Activated naive CD8-positive, alpha-beta T cell treated with anti-CD3 and anti-CD28 coated beads, Interleukin-2, amount 10 ng/mL, durations not matched to agents 7 days and 5 days (primary cell): ENCODE measurements at regions not wholly inside any gene's neighbourhood (a gene's known extent, or its start where the extent isn't known, plus 50 kb on each side); places are given as distances from the start of the nearest gene placed in this dataset.

ENCODE experiments used
- ATAC-seq: fragments of 150-1000 bp; cut with Tn5 transposase; one replicate; pipeline ENCODE4 v1.10.0; 2021; ENCODE audit warnings: low read depth, moderate library complexity
- POLR2A ChIA-PET: fragments of 350-600 bp; sonication (Branson Sonifier 250); formaldehyde crosslinking; loops from one replicate; lab custom pipeline; 2021; ENCODE audit warnings: antibody characterized with exemption; lab: Charles Lee
- DNase-seq: peaks from one replicate; pipeline ENCODE4 v3.0.0; 2021
- H3K27ac Mint-ChIP-seq: one replicate; pipeline ENCODE4 v1.8.0; 2022; ENCODE audit warnings: mild to moderate bottlenecking, mixed read lengths
- H3K27me3 Mint-ChIP-seq: one replicate; pipeline ENCODE4 v1.8.0; 2022; ENCODE audit warnings: mild to moderate bottlenecking, moderate library complexity, mixed read lengths
- H3K36me3 Mint-ChIP-seq: one replicate; pipeline ENCODE4 v1.8.0; 2021; ENCODE audit warnings: mild to moderate bottlenecking, mixed read lengths
- H3K4me1 Mint-ChIP-seq: one replicate; pipeline ENCODE4 v1.8.0; 2021; ENCODE audit warnings: mixed read lengths
- H3K4me3 Mint-ChIP-seq: one replicate; pipeline ENCODE4 v1.8.0; 2022; ENCODE audit warnings: mild to moderate bottlenecking, moderate library complexity, mixed read lengths
- H3K9me3 Mint-ChIP-seq: one replicate; pipeline ENCODE4 v1.8.0; 2021; ENCODE audit warnings: mixed read lengths

- ATAC-seq = no peak
- Mint-ChIP-seq H3K4me3 (no peak overlapping the region), H3K9me3 (peaks cover 2% of the 10 kb centered on the region), H3K36me3 (no peaks in the 10 kb centered on the region), H3K27ac (no peak overlapping the region), H3K4me1 (no peaks in the 10 kb centered on the region), H3K27me3 (peaks cover 10% of the 10 kb centered on the region)
- no peak for DNase-seq
- POLR2A ChIA-PET = no interaction called here
Measured at GRCh38 chr16:6020162-6020985, 922.8 kb upstream of the EEF2KMT start.

GRCh38 chr16:6019490-6019991, 921.9 kb upstream of the EEF2KMT start:
- Mint-ChIP-seq H3K27ac (no peak overlapping the region), H3K4me3 (no peak overlapping the region), H3K9me3 (peaks cover 2% of the 10 kb centered on the region), H3K27me3 (peaks cover 10% of the 10 kb centered on the region), H3K4me1 (no peaks in the 10 kb centered on the region), H3K36me3 (no peaks in the 10 kb centered on the region)
- DNase-seq = no peak
- POLR2A ChIA-PET = no interaction called here
- ATAC-seq = no peak

GRCh38 chr16:6018848-6019489, 921.4 kb upstream of the EEF2KMT start:
- Mint-ChIP-seq H3K27ac (no peak overlapping the region), H3K36me3 (no peaks in the 10 kb centered on the region), H3K4me3 (no peak overlapping the region), H3K4me1 (no peaks in the 10 kb centered on the region), H3K9me3 (peaks cover 2% of the 10 kb centered on the region), H3K27me3 (peaks cover 10% of the 10 kb centered on the region)
- DNase-seq = no peak
- POLR2A ChIA-PET = no interaction called here
- ATAC-seq = no peak

- H3K36me3 Mint-ChIP-seq = no peaks in the 10 kb centered on the region
- peaks cover 2% of the 10 kb centered on the region for H3K9me3 Mint-ChIP-seq
- H3K4me1 Mint-ChIP-seq = no peaks in the 10 kb centered on the region
- POLR2A ChIA-PET = no interaction called here
- no peak overlapping the region for H3K27ac Mint-ChIP-seq
- H3K27me3 Mint-ChIP-seq = peaks cover 10% of the 10 kb centered on the region
- ATAC-seq (no peak), DNase-seq (no peak)
- no peak overlapping the region for H3K4me3 Mint-ChIP-seq
Measured at GRCh38 chr16:6016530-6017184, 919.1 kb upstream of the EEF2KMT start.

DNA sequence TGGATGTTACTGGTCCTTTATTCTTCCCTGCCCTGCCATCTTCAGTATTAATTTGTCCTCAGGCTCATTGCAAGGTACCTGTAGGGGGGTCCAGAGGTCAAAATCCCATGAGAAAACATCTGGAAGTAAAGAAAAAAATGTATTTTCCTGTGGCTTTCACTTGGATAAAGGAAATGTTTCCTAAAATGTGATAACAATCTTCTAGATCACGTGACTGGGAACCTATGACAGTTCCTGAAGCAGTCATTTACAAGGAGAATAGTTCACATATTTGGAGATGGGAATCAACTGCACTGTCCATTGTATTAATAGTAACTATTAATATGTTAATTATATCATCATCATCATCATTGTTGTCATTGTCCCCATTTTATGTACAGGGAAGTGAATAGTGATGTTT, 915.1 kb upstream of the EEF2KMT start:
- Mint-ChIP-seq H3K27ac (no peak overlapping the region), H3K4me3 (no peak overlapping the region), H3K36me3 (no peaks in the 10 kb centered on the region), H3K9me3 (peaks cover 2% of the 10 kb centered on the region), H3K27me3 (no peaks in the 10 kb centered on the region), H3K4me1 (no peaks in the 10 kb centered on the region)
- POLR2A ChIA-PET = no interaction called here
- DNase-seq (no peak), ATAC-seq (no peak)

DNA sequence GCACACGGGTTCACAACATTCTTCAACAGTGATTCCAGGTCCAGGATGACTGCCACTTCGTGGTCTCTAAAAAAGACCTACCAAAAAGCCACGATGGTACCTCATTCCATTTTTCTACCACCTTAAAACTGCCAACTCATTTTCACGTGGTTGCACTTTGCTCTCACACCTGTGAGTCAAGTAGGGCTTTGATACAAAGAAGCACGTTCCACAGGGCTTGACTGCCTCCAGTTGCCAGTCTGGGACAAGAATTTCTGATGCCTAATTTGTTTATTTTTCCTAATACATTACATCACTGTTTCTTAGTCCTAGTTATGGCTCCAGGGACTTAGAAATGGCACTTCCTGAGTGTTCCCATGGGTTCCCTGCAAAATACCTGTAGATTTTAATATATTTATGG, 911.6 kb upstream of the EEF2KMT start:
- no peaks in the 10 kb centered on the region for H3K9me3 Mint-ChIP-seq
- no peak overlapping the region for H3K27ac Mint-ChIP-seq
- ATAC-seq = no peak
- POLR2A ChIA-PET = no interaction called here
- H3K4me1 Mint-ChIP-seq = no peaks in the 10 kb centered on the region
- no peak for DNase-seq
- no peaks in the 10 kb centered on the region for H3K27me3 Mint-ChIP-seq
- no peak overlapping the region for H3K4me3 Mint-ChIP-seq
- no peaks in the 10 kb centered on the region for H3K36me3 Mint-ChIP-seq

- no peak for DNase-seq
- no peaks in the 10 kb centered on the region for H3K9me3 Mint-ChIP-seq
- no peak overlapping the region for H3K4me3 Mint-ChIP-seq
- ATAC-seq = no peak
- H3K27me3 Mint-ChIP-seq = no peaks in the 10 kb centered on the region
- POLR2A ChIA-PET = no interaction called here
- no peaks in the 10 kb centered on the region for H3K4me1 Mint-ChIP-seq
- H3K36me3 Mint-ChIP-seq = no peaks in the 10 kb centered on the region
- no peak overlapping the region for H3K27ac Mint-ChIP-seq
Measured at GRCh38 chr16:6008670-6009069, 911.1 kb upstream of the EEF2KMT start.

DNA sequence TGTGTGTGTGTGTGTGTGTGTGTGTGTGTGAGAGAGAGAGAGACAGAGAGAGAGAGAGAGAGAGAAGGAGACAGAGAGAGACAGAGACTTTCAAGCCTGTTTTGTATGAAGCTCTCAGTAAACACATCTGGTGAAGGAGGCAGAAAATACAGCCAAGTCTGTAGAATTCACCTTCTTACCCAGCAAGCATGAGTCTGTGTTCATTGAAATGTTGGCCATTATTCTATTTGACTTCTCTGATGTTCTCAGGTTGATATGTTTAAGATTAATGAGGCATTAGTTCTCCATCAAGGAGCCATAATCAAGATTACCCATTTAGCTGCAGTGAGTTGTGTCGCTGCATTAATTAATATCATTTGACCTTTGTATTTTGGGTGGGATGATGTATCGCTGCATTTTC, 895.8 kb upstream of the EEF2KMT start:
- POLR2A ChIA-PET = no interaction called here
- ATAC-seq (no peak), DNase-seq (no peak)
- peaks cover 3% of the 10 kb centered on the region for H3K9me3 Mint-ChIP-seq
- no peaks in the 10 kb centered on the region for H3K36me3 Mint-ChIP-seq
- H3K27me3 Mint-ChIP-seq = no peaks in the 10 kb centered on the region
- no peak overlapping the region for H3K4me3 Mint-ChIP-seq
- H3K4me1 Mint-ChIP-seq = no peaks in the 10 kb centered on the region
- H3K27ac Mint-ChIP-seq = no peak overlapping the region

DNA sequence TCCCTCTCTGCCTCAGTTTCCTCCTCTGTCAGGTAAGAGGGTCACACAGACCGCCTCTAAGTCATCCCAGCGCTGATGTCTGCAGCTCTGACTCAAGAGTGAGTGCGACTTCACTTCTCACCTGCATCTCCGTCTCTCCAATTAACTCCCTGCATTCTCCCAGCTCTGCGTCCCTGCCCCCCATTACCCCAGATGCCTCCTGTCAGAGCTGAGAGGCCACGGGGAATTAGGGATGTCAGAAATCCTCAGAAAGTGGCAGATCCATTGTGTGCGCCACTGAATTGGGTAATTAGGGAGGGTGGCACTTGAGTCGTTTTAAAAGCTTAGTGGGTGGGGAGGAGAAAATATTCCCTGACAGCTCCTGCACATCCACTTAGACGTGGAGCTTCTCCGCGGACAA, 885.4 kb upstream of the EEF2KMT start:
- Mint-ChIP-seq H3K9me3 (peaks cover 3% of the 10 kb centered on the region), H3K27me3 (no peaks in the 10 kb centered on the region), H3K36me3 (no peaks in the 10 kb centered on the region), H3K27ac (no peak overlapping the region), H3K4me3 (no peak overlapping the region), H3K4me1 (no peaks in the 10 kb centered on the region)
- DNase-seq (no peak), ATAC-seq (no peak)
- POLR2A ChIA-PET = no interaction called here

- Mint-ChIP-seq H3K4me3 (no peak overlapping the region), H3K27me3 (no peaks in the 10 kb centered on the region), H3K4me1 (no peaks in the 10 kb centered on the region), H3K36me3 (no peaks in the 10 kb centered on the region), H3K27ac (no peak overlapping the region), H3K9me3 (peaks cover 3% of the 10 kb centered on the region)
- no peak for ATAC-seq
- DNase-seq = no peak
- POLR2A ChIA-PET = no interaction called here
Measured at GRCh38 chr16:5979905-5980550, 882.4 kb upstream of the EEF2KMT start.

- H3K27me3 Mint-ChIP-seq = no peaks in the 10 kb centered on the region
- DNase-seq (no peak), ATAC-seq (no peak)
- no peaks in the 10 kb centered on the region for H3K36me3 Mint-ChIP-seq
- POLR2A ChIA-PET = no interaction called here
- no peaks in the 10 kb centered on the region for H3K4me1 Mint-ChIP-seq
- no peak overlapping the region for H3K27ac Mint-ChIP-seq
- no peak overlapping the region for H3K4me3 Mint-ChIP-seq
- H3K9me3 Mint-ChIP-seq = peaks cover 2% of the 10 kb centered on the region
Measured at GRCh38 chr16:5977329-5977728, 879.7 kb upstream of the EEF2KMT start.

- POLR2A ChIA-PET = no interaction called here
- no peak overlapping the region for H3K4me3 Mint-ChIP-seq
- peaks cover 2% of the 10 kb centered on the region for H3K4me1 Mint-ChIP-seq
Measured at GRCh38 chr16:5972747-5973146, 875.2 kb upstream of the EEF2KMT start.

GRCh38 chr16:5971924-5972323, 874.3 kb upstream of the EEF2KMT start:
- H3K4me3 Mint-ChIP-seq = no peak overlapping the region
- DNase-seq = no peak
- H3K4me1 Mint-ChIP-seq = peaks cover 2% of the 10 kb centered on the region
- no peak for ATAC-seq
- no peak overlapping the region for H3K27ac Mint-ChIP-seq
- no peaks in the 10 kb centered on the region for H3K27me3 Mint-ChIP-seq
- peaks cover 6% of the 10 kb centered on the region for H3K9me3 Mint-ChIP-seq
- no peaks in the 10 kb centered on the region for H3K36me3 Mint-ChIP-seq
- POLR2A ChIA-PET = no interaction called here

More at GRCh38 chr16:5972747-5973146, 875.2 kb upstream of the EEF2KMT start:
- ATAC-seq (no peak), DNase-seq (no peak)
- peaks cover 6% of the 10 kb centered on the region for H3K9me3 Mint-ChIP-seq
- H3K27me3 Mint-ChIP-seq = no peaks in the 10 kb centered on the region
- no peaks in the 10 kb centered on the region for H3K36me3 Mint-ChIP-seq
- H3K27ac Mint-ChIP-seq = no peak overlapping the region
